ENCODE measurements at regions not wholly inside any gene's neighbourhood (a gene's known extent, or its start where the extent isn't known, plus 50 kb on each side); places are given as distances from the start of the nearest gene placed in this dataset.

- Histone ChIP-seq H3K9me3 (replicated peaks; ENCODE audit: control insufficient read depth, insufficient read depth, low read length) (no peaks in the 10 kb centered on the region), H3K79me2 (ENCODE audit: control insufficient read depth, insufficient read depth, low read length) (no peaks in the 10 kb centered on the region), H3K27ac (ENCODE audit: insufficient read depth, low read depth, low read length) (no peak overlapping the region), H3K4me3 (replicated peaks in 1 of 3; ENCODE audit: insufficient read depth in 1 of 3, low read depth in 1 of 3, low read length in 3 of 3) (no peak overlapping the region), H3K4me2 (ENCODE audit: insufficient read depth, low read length) (no peak overlapping the region), H4K20me1 (replicated peaks; ENCODE audit: control insufficient read depth, extremely low read depth, insufficient read depth, low read length) (no peaks in the 10 kb centered on the region), H3K9me1 (replicated peaks; ENCODE audit: control insufficient read depth, extremely low read depth, insufficient read depth, low read length) (no peaks in the 10 kb centered on the region), H3K27me3 (ENCODE audit: control insufficient read depth in 2 of 2, insufficient read depth in 2 of 2, low read length in 2 of 2) (no peaks in the 10 kb centered on the region), H3K9ac (replicated peaks; ENCODE audit: extremely low read depth, insufficient read depth, low read length) (no peak overlapping the region), H2AFZ (ENCODE audit: low read depth, low read length) (no peak overlapping the region), H3K4me1 (ENCODE audit: control insufficient read depth, extremely low read depth, insufficient read depth, low read length) (no peaks in the 10 kb centered on the region), H3K36me3 (ENCODE audit: control insufficient read depth in 2 of 2, extremely low read depth in 1 of 2, insufficient read depth in 2 of 2, low read length in 2 of 2) (no peaks in the 10 kb centered on the region)
- FAIRE-seq, result no peak
- TF ChIP-seq POLR2AphosphoS5 (IDR thresholded peaks at IDR 0.05; ENCODE audit: insufficient read depth, low read depth, low read length), result no peak
- TF ChIP-seq, protein P1, sequence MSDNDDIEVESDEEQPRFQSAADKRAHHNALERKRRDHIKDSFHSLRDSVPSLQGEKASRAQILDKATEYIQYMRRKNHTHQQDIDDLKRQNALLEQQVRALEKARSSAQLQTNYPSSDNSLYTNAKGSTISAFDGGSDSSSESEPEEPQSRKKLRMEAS (IDR thresholded peaks at IDR 0.05; ENCODE audit: insufficient read depth, insufficient read length), result no peak
- no peak for TF ChIP-seq GATA2 (IDR thresholded peaks at IDR 0.05; ENCODE audit: insufficient read depth, insufficient read length, low read depth, low read length)
- TF ChIP-seq JUN (IDR thresholded peaks at IDR 0.05; ENCODE audit: borderline replicate concordance, insufficient read depth, insufficient read length, low read depth), result no peak
- TF ChIP-seq POLR2A (IDR thresholded peaks at IDR 0.05; ENCODE audit: low read depth, low read length), result no peak
- no peak for TF ChIP-seq CTCF (IDR thresholded peaks at IDR 0.05; ENCODE audit: extremely low read depth in 1 of 2, insufficient read depth in 1 of 2, low read depth in 1 of 2, low read length in 2 of 2)
- TF ChIP-seq FOS (IDR thresholded peaks at IDR 0.05; ENCODE audit: borderline replicate concordance, insufficient read depth, low read length), result no peak
- no peak for TF ChIP-seq MYC (IDR thresholded peaks at IDR 0.05; ENCODE audit: low read depth, low read length)
- no peak for TF ChIP-seq EZH2 (IDR thresholded peaks at IDR 0.05; ENCODE audit: borderline replicate concordance, low read depth, low read length, severe bottlenecking)
- dilution Hi-C loops (cut with MboI; ENCODE audit: extremely low pct_ligation_motif_present, low sequenced_read_pairs), result no loop called here
- ChIA-PET POLR2A (no interaction called here), CTCF (no interaction called here)
- intact Hi-C loops (cut with micrococcal nuclease), result no loop called here
- no peak for DNase-seq (ENCODE audit: low read depth, low spot score)
- BruUV-seq (replicated peaks), result no TSS peak
Measured at GRCh38 chr5:155728857-155729683, 597.9 kb upstream of the SGCD start.

Data from endothelial cell of umbilical vein (primary cell).